WTC11 (cell line): ENCODE measurements at regions not wholly inside any gene's neighbourhood (a gene's known extent, or its start where the extent isn't known, plus 50 kb on each side); places are given as distances from the start of the nearest gene placed in this dataset.

ENCODE experiments used
- ATAC-seq: fragments of 200-7000 bp; cut with Tn5 transposase; 2 replicates; pipeline ENCODE4 v1.10.0; 2021; ENCODE audit warnings: mild to moderate bottlenecking, moderate library complexity
- CTCF ChIA-PET: fragments of 300-600 bp; sonication (Branson Sonifier 250); formaldehyde crosslinking; loops from one replicate; lab custom pipeline; 2021; ENCODE audit warnings: antibody characterized with exemption; lab: Charles Lee
- POLR2A ChIA-PET: fragments of 350-600 bp; sonication (Branson Sonifier 250); formaldehyde crosslinking; loops from one replicate; lab custom pipeline; 2021; ENCODE audit warnings: antibody characterized with exemption; lab: Charles Lee
- DNase-seq: peaks from one replicate; pipeline ENCODE4 v3.0.0; 2021; ENCODE audit warnings: low spot score
- H3K27ac Mint-ChIP-seq: 2 replicates; pipeline ENCODE4 v1.8.0; 2021; ENCODE audit warnings: mixed read lengths
- H3K27me3 Mint-ChIP-seq: 2 replicates; pipeline ENCODE4 v1.8.0; 2021; ENCODE audit warnings: low read depth, mild to moderate bottlenecking, moderate library complexity, mixed read lengths
- H3K36me3 Mint-ChIP-seq: 2 replicates; pipeline ENCODE4 v1.8.0; 2021; ENCODE audit warnings: mixed read lengths
- H3K4me1 Mint-ChIP-seq: 2 replicates; pipeline ENCODE4 v1.8.0; 2022; ENCODE audit warnings: mixed read lengths
- H3K4me3 Mint-ChIP-seq: 2 replicates; pipeline ENCODE4 v1.8.0; 2021; ENCODE audit warnings: mild to moderate bottlenecking, moderate library complexity, mixed read lengths
- H3K9me3 Mint-ChIP-seq: 2 replicates; pipeline ENCODE4 v1.8.0; 2021; ENCODE audit warnings: mixed read lengths
- AFF4 ChIP-seq: sonication (generic); formaldehyde crosslinking; IDR thresholded peaks from 2 replicates; pipeline ENCODE4 v1.8.1; 2023; ENCODE audit warnings: mild to moderate bottlenecking, missing genetic modification reagents, borderline replicate concordance
- ATF1 ChIP-seq: sonication (generic); formaldehyde crosslinking; IDR thresholded peaks from 2 replicates; pipeline ENCODE4 v1.8.1; 2023; ENCODE audit warnings: mild to moderate bottlenecking, moderate library complexity, missing genetic modification reagents
- CREM ChIP-seq: sonication (generic); formaldehyde crosslinking; IDR thresholded peaks from 2 replicates; pipeline ENCODE4 v1.8.1; 2022; ENCODE audit warnings: mild to moderate bottlenecking, missing genetic modification reagents, moderate library complexity
- E2F1 ChIP-seq: sonication (generic); formaldehyde crosslinking; IDR thresholded peaks from 2 replicates; pipeline ENCODE4 v1.8.0; 2022; ENCODE audit warnings: mild to moderate bottlenecking, missing genetic modification reagents
- JAZF1 ChIP-seq: fragments of 250-450 bp; sonication (Bioruptor Pico); IDR thresholded peaks from 2 replicates; pipeline ENCODE4 v1.9.0; 2021; ENCODE audit warnings: moderate library complexity, mild to moderate bottlenecking, inconsistent platforms
- OVOL2 ChIP-seq: fragments of 250-450 bp; sonication (Bioruptor Pico); IDR thresholded peaks from 2 replicates; pipeline ENCODE4 v1.9.0; 2021; ENCODE audit warnings: mild to moderate bottlenecking, borderline replicate concordance
- RELA ChIP-seq: sonication (generic); formaldehyde crosslinking; IDR thresholded peaks from 2 replicates; pipeline ENCODE4 v1.8.1; 2022; ENCODE audit warnings: missing genetic modification reagents, mild to moderate bottlenecking, borderline replicate concordance
- TCF7 ChIP-seq: sonication (generic); formaldehyde crosslinking; IDR thresholded peaks from 2 replicates; pipeline ENCODE4 v1.8.0; 2022; ENCODE audit warnings: mild to moderate bottlenecking, low read depth, missing genetic modification reagents, moderate library complexity
- USF1 ChIP-seq: sonication (generic); formaldehyde crosslinking; IDR thresholded peaks from 2 replicates; pipeline ENCODE4 v1.8.0; 2022; ENCODE audit warnings: mild to moderate bottlenecking, missing genetic modification reagents
- ZBTB21 ChIP-seq: sonication (generic); formaldehyde crosslinking; IDR thresholded peaks from 2 replicates; pipeline ENCODE4 v1.8.1; 2023; ENCODE audit warnings: mild to moderate bottlenecking, missing genetic modification reagents, borderline replicate concordance
- ZNF317 ChIP-seq: sonication (generic); formaldehyde crosslinking; IDR thresholded peaks from 2 replicates; pipeline ENCODE4 v1.8.1; 2023; ENCODE audit warnings: low read depth, mild to moderate bottlenecking, moderate library complexity, missing genetic modification reagents, borderline replicate concordance
- ZNF396 ChIP-seq: fragments of 250-450 bp; sonication (Bioruptor Pico); IDR thresholded peaks from 2 replicates; pipeline ENCODE4 v1.8.0; 2021; ENCODE audit warnings: mild to moderate bottlenecking, moderate library complexity, borderline replicate concordance
- TF ChIP-seq, protein P1 (sequence below): sonication (generic); formaldehyde crosslinking; IDR thresholded peaks from 2 replicates; pipeline ENCODE4 v1.8.1; 2022; ENCODE audit warnings: mild to moderate bottlenecking, missing genetic modification reagents, moderate library complexity, borderline replicate concordance
- TF ChIP-seq, protein P2 (sequence below): sonication (generic); formaldehyde crosslinking; IDR thresholded peaks from 2 replicates; pipeline ENCODE4 v1.8.0; 2023; ENCODE audit warnings: missing genetic modification reagents
- TF ChIP-seq, protein P3 (sequence below): sonication (generic); formaldehyde crosslinking; IDR thresholded peaks from 2 replicates; pipeline ENCODE4 v1.8.1; 2023; ENCODE audit warnings: mild to moderate bottlenecking, missing genetic modification reagents

- TF ChIP-seq RELA (CRISPR knock-in tag): no peak
- TF ChIP-seq ZNF317 (CRISPR knock-in tag): no peak
- TF ChIP-seq OVOL2: no peak
- no peak for TF ChIP-seq ZBTB21 (CRISPR knock-in tag)
- TF ChIP-seq, protein P1, sequence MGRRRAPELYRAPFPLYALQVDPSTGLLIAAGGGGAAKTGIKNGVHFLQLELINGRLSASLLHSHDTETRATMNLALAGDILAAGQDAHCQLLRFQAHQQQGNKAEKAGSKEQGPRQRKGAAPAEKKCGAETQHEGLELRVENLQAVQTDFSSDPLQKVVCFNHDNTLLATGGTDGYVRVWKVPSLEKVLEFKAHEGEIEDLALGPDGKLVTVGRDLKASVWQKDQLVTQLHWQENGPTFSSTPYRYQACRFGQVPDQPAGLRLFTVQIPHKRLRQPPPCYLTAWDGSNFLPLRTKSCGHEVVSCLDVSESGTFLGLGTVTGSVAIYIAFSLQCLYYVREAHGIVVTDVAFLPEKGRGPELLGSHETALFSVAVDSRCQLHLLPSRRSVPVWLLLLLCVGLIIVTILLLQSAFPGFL: no peak
- TF ChIP-seq USF1 (CRISPR knock-in tag): no peak
- TF ChIP-seq, protein P2, sequence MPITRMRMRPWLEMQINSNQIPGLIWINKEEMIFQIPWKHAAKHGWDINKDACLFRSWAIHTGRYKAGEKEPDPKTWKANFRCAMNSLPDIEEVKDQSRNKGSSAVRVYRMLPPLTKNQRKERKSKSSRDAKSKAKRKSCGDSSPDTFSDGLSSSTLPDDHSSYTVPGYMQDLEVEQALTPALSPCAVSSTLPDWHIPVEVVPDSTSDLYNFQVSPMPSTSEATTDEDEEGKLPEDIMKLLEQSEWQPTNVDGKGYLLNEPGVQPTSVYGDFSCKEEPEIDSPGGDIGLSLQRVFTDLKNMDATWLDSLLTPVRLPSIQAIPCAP (CRISPR knock-in tag): no peak
- TF ChIP-seq ATF1 (CRISPR knock-in tag): no peak
- TF ChIP-seq ZNF396 (CRISPR knock-in tag): no peak
- no peak for TF ChIP-seq TCF7 (CRISPR knock-in tag)
- TF ChIP-seq E2F1: no peak
- TF ChIP-seq, protein P3, sequence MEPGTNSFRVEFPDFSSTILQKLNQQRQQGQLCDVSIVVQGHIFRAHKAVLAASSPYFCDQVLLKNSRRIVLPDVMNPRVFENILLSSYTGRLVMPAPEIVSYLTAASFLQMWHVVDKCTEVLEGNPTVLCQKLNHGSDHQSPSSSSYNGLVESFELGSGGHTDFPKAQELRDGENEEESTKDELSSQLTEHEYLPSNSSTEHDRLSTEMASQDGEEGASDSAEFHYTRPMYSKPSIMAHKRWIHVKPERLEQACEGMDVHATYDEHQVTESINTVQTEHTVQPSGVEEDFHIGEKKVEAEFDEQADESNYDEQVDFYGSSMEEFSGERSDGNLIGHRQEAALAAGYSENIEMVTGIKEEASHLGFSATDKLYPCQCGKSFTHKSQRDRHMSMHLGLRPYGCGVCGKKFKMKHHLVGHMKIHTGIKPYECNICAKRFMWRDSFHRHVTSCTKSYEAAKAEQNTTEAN: no peak
- no peak for TF ChIP-seq JAZF1
- no peak for TF ChIP-seq AFF4 (CRISPR knock-in tag)
- TF ChIP-seq CREM: no peak
- Mint-ChIP-seq H3K27ac (no peak overlapping the region), H3K4me1 (peaks cover 14% of the 10 kb centered on the region), H3K4me3 (no peak overlapping the region), H3K36me3 (no peaks in the 10 kb centered on the region), H3K27me3 (no peaks in the 10 kb centered on the region), H3K9me3 (no peaks in the 10 kb centered on the region)
- CTCF ChIA-PET: interaction anchor here (1.3 kb wide), 1 partner anchor 22 kb away, joined by 5 read pairs; no protein-coding TSS in a partner anchor
- DNase-seq (no peak), ATAC-seq (no peak)
- POLR2A ChIA-PET: no interaction called here
Measured at GRCh38 chr6:78492351-78493017, 374.9 kb upstream of the IRAK1BP1 start.
